GM12892 (cell line): ENCODE measurements at regions not wholly inside any gene's neighbourhood (a gene's known extent, or its start where the extent isn't known, plus 50 kb on each side); places are given as distances from the start of the nearest gene placed in this dataset.

ENCODE experiments used
- POLR2A ChIP-seq: IDR thresholded peaks from 2 replicates; pipeline ENCODE4 v1.6.1; 2011; ENCODE audit warnings: low read depth, low read length, control low read depth
- TAF1 ChIP-seq: IDR thresholded peaks from 2 replicates; pipeline ENCODE4 v1.6.1; 2011; ENCODE audit warnings: low read depth, mild to moderate bottlenecking, control low read depth, low read length, borderline replicate concordance

DNA sequence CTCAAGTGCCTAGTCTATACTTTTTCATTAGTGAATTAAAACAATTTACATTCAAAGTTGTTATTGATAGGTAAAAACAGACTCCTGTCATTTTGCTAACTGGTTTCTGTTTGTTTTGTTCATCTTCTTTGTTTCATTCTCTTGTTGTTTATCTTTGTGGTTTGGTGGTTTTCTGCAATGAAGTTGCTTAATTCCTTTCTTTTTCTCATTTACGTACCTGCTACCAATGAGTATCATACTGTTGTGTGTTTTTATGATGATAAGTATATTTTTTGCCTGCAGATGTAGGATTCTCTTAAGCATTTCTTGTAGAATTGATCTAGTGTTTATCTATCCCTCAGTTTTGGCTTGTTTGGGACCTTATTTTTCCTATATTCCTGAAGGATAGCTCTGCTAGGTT is 2230.0 kb downstream of the MAT2B start:
- TF ChIP-seq POLR2A: no peak
- no peak for TF ChIP-seq TAF1
